ENCODE measurements at regions not wholly inside any gene's neighbourhood (a gene's known extent, or its start where the extent isn't known, plus 50 kb on each side); places are given as distances from the start of the nearest gene placed in this dataset.
A peak's percentile ranks its signal among the peaks of the same experiment; 100 is the strongest.
"Not testable (repeated sequence)": the region's sequence is repeated elsewhere in the genome, so short reads cannot be mapped to it uniquely, and the experiment has no call there.

DNA sequence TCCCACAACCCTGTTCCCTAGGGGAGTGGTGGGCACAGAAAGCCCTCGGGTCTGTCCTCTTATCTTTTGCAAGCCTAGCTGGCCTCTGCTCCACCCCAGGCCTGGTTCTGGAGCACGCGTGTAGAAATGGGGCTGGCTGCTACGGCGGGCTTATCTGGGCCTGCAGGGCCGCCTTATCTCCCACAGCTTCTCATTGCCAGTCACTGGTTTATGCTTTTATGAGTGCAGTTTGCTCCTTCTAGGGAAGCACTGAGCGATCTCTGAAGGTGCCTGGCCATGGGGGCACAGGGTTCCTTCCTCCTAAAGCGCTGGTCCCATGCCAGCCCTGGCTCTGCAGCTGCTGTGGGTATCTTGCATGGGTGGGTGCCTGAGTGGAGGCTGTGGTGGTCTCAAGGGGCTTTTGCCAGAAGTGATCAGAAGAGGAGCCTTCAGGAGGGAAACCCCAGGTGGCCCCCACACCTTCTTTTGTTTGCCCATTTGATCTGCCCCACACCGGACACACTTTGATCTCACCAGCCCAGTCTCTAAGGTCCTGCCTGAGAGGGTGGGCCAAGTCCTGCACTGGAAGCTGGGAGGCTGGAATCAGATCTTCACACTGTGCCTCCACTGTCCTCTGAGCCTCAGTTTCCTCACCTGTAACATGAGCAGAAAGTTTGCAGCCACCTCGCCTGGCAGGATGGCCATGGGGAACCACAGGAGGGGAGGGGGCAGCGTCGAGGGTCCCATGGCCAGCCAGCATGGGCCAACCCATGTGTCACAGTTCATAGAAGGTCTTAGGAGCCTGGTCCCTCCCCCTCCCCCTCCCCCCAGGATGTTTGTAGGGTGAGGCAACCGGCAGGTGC is 86.6 kb upstream of the FGF3 start:
- DNase-seq = no peak

DNA sequence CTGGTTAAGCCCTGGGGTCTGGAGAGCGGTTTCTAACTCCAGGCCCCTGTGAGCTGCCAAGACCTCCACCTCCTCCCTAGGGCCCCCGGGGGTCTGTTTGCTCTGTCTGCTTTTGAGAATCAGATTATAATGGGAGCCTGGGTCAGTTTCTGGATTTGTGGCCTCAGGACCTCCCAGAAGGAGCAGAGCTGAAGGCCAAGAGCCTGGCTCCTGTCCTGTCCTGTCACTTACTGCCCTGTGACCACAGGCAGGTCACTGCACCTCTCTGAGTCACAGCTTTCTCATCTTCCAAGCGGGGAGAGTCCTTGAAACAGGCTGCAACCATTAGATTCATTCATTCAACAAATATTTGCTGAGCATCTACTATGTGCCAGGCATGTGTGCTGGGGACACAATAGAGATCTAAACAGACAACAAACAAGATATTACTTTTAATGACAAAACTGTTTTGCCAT is 87.3 kb upstream of the FGF3 start:
- no peak for DNase-seq

DNA sequence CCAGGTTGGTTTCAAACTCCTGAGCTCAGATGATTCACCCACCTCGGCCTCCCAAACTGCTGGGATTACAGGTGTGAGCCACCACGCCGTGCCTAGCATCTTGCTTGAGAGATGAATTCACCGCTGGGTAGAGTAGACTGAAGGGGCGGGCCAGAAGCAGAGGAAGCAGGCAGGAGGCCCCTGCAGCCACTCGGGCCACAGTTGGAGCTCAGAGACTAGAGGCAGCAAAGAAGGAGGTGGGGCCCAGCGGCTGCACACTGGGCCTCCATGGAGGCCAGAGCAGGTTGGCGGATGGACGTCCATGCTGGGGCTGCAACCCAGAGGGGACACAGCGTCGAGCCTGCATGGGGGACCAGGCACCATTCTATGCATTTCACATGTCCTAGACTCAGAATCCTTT is 88.4 kb upstream of the FGF3 start:
- DNase-seq = no peak

DNA sequence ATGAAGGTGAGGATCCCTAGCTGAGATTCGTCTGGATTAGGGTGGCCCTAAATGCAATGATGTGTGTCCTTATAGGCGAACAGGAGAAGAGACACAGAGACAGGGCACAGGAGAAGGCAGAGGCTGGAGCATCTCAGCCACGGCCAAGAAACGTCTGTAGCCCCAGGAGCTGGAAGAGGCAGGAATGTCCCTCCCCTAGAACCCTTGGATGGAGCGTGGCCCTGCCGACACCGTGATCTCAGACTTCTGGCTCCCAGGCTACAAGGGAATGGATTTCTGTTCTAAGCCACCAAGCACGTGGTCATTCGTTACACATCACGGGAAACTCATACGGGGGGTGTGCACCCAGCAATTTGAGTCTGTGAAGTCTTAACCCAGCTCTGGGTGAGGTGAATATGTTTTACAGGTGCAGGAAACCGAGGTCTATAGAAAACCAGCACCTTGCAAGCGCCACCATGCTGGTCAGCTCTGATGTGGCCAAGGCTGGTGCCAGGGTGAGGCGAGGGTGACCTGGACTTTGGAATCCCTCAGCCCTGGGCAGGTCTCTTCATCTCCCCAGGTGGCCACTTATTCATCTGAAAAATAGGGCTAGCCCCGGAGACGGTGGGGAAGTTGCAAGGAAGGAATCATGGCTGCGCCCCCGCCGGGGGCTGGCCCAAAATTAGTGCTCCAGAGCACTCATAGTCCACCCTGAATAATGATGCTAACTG is 89.5 kb upstream of the FGF3 start:
- DNase-seq = no peak

DNA sequence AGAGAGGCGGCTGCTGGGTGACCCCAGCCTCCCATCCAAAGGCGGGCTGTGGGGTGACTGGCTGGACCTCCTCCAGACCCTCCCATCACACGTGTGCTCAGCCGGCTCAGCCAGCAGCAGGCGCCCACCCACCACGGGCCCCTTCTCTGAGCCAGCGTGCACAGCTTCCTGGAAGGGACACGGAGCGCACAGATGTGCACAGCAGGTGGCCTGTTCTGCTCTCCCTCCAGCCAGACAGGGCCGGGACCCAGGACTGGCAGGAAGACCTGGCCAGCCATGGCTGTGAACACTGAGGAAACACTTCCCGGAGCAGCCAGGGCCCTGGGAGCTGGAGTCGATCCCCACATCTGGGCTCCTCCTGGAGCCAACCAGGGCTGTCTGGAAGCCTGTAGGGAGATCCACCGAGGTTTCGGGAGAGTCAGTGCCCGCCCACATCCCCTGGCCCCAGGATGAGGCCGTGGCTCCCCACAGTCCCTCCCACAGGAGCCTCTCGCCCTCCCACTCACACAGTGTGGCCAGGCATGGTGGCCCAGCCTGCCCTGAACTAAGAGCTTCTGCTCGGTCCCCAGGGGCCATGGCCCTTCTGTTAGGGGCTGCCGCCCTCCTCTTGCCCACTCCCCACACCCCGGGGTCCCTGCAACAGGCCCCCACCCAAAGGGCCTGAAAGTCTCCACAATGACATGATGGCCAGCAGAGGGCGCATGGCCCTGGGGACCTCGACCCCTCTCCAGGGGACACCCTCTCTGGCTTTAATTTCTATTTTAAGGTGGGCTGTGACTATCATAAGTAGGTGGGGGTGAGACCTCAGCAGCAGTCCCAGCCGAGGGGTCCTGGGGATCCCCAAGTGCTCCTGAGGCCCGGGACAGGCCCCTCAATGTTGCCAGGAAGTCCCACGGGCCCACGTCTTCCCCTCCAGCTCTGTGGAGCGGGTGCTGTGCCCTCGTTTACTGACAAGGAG is 90.6 kb upstream of the FGF3 start:
- no peak for DNase-seq

DNA sequence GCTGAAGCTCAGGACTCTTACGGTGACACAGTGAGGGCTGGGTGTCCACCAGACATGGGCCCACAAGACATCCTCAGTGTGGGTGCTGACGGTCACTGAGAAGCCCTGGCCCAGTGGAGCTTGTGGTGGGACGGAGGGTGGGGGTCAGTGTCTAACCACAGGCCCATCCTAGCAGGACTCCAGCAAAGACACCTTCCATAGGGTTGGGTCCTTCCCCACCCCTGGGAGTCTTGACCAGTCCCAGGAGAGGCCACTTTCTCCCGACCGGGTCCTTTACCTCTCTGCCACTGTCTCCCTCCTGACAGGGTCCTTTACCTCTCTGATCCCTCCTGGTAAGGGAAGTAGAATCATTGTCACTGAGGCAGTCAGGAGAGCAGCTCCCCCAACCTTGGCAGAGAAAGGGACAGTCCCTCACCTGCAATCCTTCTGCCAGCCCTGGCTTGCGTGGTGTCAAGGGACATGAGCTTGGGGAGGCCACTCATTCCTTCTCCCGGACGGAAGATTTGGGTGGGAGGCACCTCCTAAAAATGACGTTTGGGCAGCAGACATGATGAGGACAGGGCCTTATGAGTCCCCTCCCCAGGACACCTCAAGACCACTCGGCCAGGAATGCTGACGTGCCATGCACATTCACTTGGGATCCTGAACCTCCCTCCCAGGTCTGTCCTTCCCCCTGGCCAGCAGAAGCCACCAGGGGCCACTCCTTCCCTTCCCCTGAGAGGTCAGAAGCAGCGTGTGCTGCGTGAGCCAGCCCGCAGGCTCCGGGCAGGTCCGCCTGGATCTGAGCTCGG is 91.5 kb upstream of the FGF3 start:
- DNase-seq = no peak

DNA sequence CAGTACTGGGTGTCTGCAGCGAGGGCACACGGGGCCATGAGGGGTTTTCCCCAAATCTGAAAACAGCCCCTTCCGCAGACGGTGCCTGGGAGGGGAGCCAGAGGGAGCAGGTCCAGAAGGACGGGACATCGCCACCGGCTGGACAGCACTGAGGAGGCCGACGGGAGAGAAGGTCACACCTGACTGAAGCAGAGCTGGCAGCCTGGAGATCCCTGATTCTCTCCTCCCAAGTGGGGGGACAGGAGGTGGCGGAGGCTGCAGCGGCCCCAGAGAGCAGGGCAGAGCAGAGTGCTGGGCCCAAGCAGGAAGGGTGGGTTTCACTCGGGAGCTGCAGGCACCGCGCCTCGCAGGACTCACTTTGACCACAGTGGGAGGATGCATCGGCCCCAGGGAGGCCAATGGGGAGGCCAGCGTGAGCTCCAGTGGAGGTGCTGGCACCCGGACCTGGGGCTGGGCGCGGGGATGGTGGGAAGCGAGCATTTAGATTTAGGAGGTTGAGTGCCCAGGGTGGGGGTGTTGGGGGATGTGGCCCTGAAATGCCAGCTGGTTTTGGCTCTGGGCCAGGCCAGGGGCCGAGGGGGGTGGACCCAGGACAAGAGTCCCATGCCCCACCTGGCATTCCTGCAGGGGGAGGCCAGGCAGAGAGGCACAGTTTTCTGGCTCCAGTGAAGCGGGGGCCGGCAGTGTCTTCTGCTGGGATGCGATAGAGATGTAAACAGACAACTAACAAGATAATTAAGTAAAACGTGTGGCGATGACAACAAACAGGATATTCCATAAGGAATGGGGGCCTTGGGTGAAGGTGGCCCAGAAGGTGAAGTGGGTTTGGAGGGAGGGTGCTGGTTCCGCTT is 92.3 kb upstream of the FGF3 start:
- DNase-seq = no peak

DNA sequence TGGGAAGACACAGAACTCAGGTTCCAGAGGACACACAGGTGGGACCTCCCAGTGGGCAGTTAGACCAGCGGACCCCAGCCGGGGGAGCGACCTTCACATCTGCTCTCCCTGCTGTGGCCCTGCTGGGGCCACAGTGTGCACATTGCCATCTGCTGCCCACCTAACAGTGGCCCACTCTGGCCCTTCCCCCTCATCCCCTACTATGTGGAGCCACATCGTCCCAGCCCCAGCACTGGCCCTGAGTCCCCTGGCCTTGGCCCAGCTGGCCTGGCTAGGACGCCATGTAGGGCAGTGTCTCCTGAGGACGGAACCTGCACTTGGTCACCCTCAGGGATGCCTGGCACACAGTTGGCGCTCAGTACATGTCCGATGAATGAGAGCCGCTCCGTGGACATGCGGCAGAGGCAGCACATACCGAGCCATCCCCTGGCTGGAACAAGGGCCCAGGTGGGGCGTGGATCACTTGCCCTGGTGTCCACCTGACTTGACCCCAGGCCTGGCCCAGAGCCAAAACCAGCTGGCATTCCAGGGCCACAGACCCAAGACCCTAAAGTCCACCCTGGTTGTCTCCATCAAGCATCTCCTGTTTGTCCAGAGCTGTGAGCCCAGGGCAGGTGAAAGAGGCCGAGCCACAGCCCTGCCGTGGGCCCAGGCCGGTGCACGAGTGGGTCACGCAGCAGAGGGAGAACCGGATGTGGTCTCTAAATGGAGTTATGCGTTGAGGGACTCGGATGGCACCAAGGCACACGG is 93.1 kb upstream of the FGF3 start:
- DNase-seq = no peak

DNA sequence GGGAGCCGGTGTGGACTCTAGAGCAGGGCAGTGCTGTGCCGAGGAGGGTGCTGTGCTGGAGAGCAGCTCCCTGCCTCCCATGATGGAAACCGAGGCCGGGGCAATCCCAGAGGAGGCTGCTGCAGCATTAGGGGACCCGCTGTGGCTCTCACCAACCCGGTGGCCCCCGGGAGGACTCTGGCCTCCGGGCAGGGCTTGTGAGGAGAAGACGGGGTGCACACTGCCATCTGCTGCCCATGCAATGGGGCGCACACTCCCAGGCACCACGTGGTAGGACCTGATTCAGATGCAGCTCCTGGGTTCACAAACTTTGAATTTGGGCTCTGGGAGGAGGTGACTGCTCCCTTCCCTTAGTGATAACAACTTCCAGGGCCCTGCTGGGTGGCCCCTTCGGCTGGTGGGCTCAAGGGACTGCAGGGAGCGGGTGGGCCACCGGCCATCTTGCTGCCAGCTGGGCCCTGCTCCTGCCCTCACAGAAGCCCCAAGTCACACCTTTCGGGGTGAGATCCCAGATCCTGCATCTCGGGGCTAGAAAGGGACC is 93.8 kb upstream of the FGF3 start:
- DNase-seq = no peak

DNA sequence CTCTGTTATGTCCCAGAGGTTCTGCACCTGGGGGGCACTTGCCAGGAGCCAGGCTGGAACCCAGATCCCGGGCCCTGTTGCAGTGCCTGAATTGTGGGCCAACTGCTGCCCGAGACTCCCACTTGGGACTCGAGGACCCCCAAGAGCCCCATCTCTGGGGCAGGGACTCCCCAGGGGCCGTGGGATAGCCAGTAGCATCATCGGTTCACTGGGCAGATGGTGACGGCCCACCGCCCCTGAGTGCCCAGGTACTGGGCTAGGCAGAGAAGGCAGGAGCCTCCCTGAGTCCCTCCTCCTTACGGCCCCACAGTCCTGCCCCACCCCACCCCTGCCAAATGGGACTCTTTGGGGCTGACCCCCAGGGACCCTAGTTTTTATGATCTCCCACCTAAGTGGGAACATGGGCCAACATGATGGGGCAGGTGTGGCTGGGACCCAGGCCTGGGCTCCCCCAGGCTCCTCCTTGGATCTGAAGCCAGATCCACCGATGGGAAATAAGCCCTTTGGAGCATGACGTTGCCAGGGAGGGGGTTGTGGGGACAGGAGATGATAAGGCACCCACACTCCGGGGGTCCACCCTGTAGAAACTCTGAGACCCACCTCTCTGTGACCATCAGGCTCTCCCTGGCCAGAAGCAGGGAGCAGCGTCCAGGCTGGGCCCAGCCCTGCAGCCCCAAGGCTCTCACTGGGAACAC is 94.5 kb upstream of the FGF3 start:
- DNase-seq = no peak

DNA sequence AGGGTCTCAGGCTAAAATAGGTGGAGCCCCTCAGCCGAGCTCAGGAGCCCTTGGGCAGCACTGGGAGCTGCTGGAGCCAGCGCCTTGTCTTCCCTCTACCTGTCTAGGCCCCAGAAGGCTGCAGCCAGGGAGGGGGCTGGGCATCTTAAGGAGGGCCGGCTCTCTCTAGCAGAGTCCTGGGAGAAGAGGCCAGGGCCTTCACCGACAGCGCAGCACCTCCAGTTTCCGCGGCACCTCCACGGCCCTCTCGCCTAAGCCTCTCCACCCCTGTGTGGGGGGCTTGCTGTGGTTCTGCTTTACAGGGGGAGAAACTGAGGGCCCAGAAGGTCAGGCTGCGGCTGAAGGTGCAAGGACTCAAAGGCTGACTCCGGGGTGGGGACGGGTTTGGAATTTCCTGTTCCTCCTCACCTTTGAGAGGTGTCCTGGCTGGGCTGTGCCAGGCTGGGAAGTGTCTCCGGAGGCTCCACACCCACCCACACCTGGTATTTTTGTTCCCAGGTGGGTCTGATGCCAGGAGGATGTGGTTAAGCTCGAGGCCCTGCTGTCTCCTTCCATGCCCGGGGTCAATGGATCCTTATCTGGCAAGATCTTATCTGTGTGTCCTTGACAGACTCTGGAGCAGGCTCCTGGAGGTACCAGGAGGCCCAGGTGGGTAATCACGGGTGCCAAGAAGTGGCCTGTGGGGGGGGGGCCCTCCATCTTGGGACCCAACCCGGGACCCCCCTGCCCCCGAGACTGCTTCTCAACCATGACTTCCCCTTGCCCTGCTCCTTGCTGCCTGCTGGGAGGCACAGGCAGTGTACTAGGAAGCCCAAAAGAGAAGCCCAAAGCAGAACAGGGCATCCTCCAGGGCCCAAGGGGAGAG is 95.3 kb upstream of the FGF3 start:
- DNase-seq = no peak

DNA sequence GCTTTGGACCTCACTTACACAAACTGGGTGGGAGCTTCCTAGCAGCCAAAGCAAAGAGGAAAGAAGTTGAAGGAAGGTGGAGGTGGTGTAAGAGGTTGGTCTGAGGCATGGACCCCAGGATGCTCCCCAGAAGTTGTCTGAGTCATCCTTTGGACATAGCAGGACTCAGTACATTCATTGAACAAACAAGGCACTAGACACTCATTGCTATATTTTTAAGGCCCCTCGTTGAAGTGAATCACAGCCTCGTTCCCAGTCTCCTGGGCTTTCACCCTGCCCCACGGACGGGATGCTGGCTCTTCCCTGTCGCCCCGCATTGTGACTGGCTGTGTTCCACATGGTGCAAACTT is 95.9 kb upstream of the FGF3 start:
- no peak for DNase-seq

DNA sequence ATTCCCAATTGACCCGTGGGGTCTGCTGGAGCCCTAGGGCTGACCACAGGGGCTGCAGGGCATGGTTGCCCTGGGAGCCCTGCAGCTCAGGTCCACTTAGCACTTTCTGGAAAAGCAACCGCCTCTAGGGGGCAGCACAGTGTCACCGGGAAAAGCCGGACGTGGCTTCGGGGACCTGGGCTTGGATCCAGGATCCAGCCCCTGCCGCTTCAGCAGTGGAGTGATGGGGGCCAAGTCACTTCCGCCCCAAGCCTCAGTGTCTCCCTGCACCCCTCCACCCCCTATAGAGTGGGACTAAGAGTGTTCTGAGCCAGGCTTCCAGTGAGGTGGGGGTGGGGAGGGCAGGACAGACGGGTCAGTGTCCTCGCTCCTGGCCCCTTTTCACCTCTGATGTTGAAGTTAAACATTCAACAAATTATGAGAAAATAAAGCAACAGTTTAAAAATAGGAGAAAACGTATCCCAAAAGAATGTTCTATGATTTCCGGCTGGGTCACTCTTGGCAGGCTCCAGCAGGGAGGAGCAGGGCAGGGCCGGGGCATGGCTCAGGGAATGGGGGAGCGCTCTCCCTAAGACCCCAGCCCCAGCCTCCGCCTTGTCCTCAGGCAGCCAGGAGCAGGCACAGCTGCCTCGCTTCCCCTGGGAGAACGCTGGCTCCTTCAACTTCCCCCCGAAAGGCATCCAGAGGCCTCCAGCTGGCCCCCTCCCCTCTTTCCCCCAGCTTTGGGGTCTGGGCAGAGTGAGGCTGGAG is 96.5 kb upstream of the FGF3 start:
- DNase-seq = peak; percentile 79

DNA sequence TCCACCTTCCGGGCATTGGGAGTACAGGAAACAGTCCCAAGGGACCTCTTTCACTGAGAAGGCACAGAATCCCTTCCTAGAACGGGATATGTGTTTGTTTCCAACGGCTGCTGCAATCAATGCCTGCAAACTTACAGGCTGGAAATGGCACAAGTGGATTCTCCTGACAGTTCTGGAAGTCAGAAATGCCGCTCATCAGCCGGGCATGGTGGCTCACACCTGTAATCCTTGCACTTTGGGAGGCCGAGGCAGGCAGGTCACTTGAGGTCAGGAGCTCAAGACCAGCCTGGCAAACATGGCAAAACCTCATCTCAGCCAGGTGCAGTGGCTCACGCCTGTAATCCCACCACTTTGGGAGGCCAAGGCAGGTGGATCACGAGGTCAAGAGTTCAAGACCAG is 97.0 kb upstream of the FGF3 start:
- not testable (repeated sequence) for DNase-seq

DNA sequence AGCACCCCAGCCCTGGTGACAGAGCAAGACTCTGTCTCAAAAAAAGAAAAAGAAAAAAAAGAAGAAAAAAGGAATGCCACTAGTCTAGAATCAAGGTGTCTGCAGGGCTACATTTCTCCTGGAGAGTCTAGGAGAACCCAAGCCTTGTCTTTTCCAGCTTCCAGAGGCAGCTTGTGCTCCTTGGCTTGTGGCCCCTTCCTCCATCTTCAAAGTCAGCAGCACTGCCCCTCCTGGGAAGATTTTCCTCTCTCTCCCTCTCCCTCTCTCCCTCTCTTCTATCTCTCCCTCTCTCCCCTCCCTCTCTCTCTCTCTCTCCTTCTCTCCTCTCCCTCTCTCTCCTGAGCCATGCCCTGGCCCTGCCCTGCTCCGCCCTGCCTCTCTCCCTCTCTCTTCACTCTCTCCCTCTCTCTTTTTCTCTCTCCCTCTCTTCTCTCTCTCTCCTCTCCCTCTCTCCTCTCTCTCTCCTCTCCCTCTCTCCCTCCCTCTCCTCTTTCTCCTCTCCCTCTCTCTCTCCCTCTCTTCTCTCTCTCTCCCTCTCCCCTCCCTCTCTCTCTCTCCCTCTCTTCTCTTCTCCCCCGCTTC is 97.7 kb upstream of the FGF3 start:
- DNase-seq = no peak

DNA sequence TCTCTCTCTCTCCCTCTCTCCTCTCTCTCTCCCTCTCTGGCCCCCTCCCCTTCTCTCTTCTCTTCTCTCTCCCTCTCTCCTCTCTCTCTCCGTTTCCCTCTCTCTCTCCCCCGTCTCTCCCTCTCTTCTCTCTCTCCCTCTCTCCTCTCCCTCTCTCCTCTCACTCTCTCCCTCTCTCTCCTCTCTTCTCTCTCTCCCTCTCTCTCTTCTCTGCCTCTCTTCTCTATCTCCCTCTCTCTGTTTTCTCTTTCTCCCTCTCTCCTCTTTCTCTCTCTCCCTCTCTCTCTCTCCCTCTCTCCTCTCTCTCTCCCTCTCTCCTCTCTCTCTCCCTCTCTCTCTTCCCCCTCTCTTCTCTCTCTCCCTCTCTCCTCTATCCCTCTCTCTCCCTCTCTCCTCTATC is 98.3 kb upstream of the FGF3 start:
- DNase-seq = no peak

DNA sequence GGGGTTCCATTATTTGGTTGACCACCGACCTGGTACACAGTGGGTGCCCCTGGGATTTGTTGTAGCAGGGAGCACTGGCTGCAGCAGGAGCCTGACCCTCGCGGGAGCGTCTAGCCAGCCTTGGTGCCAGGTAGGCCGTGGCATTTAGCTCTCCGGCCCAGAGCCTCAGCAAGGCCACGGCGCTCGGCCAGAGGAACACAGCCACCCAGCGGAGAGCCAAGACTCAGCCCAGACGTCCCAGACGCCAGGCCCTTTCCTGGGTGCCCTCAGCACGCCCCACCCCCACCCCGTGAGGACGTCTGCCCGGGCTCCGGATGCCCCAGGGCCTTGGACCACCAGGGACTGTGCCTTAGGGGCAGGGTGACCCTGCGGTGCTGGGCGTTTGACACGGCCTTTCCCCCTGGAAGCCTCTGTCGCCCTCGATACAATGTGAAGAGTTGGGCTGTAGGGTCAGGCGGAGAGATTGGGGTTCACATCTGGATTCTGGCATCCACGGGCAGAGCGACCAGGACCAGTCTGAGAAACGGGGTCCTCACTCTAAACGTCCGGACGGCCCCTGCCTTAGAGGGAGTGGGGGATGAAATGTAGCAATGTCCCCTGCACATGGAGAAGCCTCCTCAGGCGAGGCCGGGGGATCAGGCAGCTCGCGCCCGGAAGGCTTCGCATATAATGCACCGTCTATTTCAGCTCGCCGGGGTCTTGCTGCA is 99.2 kb upstream of the FGF3 start:
- DNase-seq = no peak
